HG03139 (cell line): ENCODE measurements at regions not wholly inside any gene's neighbourhood (a gene's known extent, or its start where the extent isn't known, plus 50 kb on each side); places are given as distances from the start of the nearest gene placed in this dataset.

ENCODE experiments used
- ATAC-seq: cut with Tn5 transposase; IDR thresholded peaks from one replicate; pipeline ENCODE4 v1.9.1; 2021; ENCODE audit not compliant: unreplicated experiment

DNA sequence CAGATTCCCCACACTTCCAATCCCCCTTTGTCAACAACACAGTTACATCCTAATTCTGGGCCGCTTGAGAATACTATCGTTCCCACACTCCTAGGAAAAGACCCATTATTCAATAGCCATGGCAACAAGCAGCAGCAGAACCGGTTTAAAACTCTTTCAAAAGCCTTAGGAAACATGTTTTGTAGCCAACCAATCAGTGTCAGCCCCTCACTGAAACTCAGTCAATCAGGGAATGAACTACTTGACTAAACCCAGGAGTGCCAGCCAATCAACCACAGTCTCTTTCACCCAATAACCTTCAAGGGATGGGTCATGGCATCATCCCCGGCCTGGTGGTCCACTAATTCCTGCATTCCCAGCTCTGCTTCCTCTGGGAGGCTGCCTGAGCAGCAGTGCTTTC lies 204.8 kb upstream of the HS6ST1 start:
- ATAC-seq = no peak

DNA sequence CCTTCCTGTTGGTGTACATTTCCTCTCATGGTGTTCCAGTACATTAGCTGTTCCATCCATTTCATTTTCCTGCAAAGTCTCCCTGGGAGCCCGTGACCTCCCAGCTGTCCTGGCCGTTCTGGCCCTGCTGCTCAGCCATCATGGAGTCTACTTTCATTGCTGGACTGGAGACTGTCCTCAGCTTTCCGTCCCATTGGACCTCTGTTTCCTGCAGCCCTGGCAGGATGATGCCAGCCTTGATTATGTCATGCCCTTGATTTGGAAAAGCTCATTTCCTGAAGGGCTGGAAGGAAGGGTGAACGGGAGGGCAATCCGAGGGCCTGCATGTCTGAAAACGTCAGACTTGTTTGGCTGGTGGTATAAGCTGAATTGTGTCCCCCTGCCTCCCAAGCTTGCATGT lies 205.5 kb upstream of the HS6ST1 start:
- ATAC-seq = no peak

DNA sequence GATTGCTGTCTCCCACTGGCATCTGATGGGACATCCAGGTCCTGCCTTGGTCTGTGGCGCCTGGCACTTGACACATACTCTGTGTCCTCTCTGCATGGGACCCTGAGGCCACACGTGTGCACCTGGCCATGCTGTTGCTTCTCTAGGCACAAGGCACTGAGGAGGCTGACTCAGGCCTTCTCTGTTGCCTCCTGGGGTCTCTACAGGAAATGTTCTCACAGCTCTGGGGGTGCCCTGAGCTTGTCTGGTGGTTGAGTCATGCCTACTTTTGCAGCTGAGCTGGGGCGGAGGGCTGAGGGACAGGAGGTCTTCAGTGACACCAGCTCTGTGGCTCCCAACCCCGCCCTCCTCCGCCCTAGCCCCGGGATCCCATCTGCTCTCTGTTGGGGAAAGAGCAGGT lies 207.0 kb upstream of the HS6ST1 start:
- no peak for ATAC-seq

DNA sequence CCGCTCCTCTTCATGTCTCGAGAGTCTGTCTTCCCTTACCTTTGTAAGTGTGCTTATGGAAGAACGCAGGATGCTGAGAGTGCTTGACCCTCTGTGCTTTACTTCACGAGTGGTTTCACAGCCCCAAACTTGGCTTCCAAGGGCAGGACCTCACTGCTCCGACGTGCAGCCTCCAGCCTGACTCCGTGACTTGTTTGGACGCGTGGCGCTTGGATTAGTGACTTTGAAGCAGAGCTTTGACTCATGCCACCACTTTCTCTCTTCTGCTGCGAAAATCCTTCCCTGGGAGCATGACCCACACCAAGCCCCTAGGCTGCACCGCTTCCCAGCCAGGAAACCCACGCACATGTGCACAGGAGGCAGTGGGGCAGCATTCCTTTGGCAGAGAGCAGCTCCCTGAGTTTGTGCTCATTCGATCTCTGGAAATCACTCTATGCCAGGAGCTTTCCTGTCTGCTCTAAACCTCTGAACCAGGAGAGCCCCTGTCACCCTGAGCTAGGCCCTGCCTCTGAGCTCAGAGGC lies 207.8 kb upstream of the HS6ST1 start:
- ATAC-seq = no peak

DNA sequence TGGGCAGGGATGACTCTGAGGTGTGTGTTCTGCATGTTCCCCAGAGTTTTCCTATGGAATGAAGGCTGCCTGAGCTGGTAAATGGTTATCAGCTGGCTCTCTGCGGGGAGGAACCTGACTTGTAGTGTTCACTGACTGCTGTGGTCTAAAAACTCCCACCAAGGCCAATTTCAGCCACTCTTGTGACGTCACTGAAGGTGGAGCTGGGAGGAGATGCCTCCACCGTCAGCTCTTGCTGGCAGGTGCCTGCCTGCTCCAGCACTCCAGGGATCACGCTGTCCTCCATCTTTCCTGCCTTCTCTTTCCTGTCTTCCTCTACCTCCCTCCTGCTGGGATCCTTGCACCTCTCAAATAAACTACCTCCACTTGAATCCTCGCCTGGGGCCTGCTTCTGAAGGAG lies 209.5 kb upstream of the HS6ST1 start:
- no peak for ATAC-seq

DNA sequence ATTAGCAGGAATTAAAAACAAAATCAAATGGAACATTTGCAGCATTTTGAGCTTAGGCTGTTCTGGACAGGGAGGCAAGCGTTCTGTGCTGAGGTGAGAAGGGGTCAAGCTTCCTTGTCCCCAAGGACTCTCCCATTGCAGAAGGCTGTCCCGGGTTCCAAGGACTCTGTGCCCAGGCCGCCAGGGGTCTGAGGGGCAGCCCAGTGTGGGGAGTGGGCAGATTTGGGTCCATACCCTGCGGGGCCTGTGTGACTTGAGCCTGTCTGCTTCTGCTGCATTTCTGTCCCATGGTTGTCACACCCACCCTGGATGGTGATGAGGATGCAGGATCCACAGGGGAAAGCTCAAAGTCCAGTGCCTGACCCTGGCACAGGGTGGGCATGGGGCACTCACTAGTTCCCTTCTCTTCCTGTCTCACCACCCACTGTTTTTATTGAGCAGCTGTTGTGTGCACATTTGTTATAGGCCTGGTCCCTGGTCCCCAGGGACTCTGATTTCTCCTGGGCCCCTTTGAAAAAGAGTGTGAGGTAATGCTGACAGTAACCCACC lies 211.4 kb upstream of the HS6ST1 start:
- no peak for ATAC-seq

DNA sequence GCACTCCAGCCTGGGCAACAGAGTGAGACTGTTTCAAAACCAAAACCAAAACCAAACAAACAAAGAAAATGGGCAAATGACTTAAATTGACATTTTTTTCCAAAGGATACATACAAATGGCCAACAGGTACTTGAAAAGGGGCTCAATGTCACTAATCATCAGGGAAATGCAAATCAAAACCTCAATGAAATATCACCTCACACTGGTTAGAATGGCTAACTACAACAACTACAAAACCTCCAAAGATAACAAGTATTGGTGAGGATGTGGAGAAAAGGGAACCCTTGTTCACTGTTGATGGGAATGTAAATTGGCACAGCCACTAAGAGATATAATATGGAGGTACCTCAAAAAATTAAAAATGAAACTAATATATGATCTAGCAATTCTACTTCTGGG lies 213.2 kb upstream of the HS6ST1 start:
- ATAC-seq = no peak

DNA sequence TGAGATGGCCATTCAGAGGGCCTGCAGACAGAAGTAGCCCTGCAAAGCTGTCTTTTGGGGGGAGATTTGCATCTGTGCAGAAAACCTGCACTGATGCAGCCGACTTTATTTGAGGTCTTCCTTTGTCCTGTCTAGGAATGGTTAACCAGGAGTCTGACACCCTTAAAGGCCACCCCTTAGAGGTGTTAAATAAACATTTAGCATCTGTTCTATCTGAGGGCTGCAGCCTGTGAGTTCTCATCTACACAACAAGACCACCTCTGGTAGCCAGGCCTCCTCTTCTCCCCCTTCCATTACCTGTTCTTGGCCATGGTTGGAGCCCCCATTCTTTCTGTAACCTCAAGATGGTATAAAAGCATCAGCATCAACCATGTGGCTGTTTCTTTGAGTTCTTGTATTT lies 214.4 kb upstream of the HS6ST1 start:
- ATAC-seq = no peak

DNA sequence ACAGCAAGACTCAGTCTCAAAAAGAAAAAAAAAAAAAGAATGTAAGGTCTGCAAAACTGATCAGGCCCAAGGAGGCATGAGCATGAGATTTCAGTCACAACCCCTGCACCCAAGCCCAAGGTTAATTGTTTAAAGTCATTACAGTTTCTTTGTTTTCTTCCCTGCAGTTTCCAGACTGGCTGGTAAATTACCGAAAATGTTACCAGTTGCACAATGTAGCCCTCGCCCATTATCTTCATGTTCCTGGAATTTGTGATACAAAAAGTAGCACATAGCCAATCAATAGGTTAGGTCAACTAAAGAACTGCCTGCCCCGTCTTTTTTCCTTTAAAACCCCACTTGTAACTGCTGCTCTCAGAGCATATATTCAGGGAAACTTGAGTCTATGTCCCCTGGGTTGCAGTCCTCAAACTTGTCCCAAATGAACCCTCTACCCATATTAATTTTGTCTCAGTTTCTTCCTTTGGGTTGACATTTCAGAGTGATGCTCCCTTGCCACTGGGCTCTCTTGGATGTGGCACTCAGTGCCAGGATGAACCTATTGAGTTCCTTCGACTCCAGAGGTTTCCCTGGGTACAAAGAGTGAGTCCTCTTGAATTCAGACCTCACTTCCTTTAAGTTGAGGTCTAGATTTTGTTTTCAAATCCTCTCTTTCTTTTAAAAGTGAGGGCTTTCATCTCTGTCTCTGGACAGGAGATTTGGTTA lies 216.2 kb upstream of the HS6ST1 start:
- ATAC-seq = no peak

DNA sequence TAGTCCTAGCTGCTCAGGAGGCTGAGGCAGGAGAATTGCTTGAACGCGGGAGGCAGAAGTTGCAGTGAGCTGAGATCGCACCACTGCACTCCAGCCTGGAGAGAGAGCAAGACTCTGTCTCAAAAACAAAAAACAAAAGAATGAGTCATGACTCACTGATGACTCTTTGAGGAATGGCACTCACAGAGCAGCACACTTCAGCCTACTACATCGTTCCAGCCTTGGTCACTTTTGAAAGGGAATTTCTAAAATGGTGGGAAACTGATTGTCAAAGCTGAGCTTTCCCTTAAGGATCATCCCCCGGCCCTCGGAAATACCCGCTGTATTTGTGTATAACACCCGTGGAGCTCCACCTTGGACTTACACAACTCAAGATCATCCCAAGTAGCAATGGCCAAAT lies 217.3 kb upstream of the HS6ST1 start:
- ATAC-seq = no peak

DNA sequence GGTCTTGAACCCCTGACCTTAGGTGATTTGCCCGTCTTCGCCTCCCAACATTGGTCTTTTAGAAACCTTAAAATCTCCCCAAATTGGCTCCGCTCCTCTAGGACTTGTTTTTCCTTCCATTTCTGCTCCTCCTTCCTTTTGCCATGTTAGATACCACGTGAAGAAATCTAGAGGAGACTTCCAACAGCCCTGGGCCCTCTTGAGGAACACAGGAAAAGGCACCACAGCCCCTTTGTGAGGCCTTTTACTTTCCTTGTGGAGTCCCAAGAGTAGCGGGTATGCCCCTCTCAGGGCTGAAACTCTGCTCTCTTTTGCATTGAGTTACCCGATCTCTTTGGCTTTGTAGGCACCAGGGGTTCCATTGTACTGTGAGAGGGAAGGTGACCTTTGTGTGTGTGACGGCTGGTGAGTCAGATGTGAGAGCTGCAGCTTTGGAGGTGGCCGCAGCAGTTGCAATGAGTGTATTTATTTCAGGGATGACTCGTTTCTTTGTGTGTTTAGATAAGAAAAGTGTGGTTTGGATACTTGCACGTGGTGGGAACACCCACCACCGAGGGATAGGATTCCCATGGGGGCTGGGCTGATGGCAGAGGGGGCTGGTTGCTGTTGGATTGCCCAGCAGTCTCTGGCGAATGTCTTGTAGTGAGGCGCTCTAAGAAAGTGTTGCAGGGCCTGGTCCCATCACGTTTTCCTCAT lies 218.4 kb upstream of the HS6ST1 start:
- no peak for ATAC-seq

DNA sequence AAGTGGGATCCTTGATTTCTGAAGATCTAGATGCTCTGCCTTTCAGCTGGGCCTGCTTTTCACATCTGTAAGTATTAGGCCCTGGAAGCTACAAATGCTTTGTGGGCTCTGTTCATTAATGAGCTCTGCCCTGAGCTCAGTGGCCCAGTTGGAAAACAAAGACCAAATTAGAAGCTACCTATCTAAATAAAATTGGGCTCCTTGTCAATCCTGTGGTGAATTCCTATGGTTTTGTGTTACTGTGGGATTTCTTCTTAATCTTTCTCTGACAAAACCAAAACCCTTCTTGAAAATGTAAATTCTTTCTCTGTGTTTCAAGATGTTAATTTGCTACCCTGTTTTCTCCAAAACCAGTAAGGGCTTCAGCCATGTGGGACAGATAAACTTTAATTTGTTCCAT lies 219.0 kb upstream of the HS6ST1 start:
- ATAC-seq = no peak

DNA sequence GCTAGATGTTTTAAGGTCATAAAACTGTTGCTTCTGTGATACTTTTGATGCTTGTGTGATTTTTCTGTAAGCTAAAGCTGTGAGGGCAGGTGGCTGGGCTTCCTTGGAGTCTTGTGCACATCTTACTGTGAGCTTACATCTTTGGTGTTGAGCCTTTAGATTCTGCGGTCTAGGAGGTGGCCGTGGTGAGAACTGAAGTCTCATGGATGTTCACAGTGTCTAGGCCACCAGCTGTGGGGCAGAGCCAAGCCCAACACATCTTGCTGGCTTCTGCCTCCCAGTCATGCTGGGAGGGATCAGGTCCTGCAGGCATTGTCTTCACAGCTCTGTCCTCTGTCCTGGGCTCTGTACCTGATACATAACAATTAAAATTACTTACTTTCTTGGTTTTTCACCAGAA lies 219.7 kb upstream of the HS6ST1 start:
- ATAC-seq = no peak

DNA sequence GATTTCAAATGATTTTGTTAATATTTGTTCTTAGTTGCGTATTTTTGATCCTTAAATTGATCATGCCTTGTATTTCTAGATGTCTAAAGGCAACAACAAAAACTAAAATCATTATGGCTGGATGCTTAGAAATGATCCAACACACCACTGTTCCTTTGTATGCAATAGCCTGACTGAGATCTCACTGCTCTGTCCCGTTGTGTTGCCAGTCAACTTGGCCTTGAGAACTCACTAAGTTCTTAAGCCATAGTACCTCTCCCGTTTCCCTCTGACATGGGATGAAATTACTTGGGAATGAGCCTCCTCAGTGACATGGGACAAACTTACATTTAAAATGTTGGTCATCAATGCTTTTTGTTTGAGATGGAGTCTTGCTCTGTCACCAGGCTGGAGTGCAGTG lies 222.0 kb upstream of the HS6ST1 start:
- ATAC-seq = no peak

DNA sequence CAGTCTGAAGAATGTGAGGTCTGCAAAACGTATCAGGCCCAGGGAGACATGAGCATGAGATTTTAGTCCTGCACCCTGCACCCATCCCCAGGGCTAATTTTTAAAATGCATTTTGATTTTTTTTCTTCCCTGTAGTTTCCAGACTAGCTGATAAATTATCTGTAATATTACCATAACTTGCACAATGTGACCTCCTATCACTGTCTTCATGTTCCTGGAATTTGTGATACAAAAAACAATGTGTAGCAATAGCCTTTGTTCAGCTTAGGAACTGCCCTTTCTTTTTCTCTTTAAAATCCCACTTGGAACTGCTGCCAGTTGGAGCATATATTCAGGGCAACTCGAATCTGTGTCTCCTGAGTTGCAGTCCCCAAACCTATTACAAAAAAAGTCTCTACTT lies 222.8 kb upstream of the HS6ST1 start:
- ATAC-seq = no peak

DNA sequence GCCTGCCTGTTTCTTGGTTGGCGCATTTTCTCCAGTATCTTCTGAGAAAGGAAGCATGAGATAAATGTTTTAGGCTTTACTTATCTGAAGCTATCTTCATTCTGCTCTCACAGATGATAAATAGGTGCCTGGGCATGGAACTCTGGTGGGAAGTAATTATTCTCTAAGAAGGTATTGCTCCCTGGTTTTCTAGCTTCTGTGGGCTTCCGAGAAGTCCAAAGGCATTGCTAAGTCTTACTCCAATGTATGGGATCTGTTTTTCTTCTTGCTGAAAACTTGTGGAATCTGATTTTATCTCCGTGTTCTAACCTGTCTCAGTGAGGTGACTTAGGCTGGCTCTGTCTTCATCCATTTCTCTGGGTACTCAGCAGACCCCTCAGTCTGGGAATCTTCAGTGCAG lies 224.4 kb upstream of the HS6ST1 start:
- ATAC-seq = no peak

DNA sequence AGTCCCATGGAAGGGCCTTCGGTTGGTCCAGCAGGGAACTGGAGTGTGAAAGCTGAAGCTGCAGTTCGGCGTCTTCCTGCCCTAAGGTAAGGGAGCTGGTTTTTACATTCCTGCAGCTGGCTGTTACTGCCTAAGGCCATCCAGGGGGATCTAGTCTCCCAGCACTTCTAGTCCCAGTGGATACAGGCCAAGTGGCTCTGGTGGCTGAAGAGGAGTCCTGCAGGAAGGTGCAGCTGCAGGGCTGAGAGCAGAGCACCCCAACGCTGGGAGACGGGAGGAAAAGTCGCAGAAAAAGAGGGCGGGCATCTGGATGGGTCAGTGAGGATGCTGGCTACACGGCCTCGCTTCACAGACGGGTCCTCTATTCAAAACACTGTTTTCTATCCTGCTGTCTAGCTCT lies 225.0 kb upstream of the HS6ST1 start:
- ATAC-seq = no peak

DNA sequence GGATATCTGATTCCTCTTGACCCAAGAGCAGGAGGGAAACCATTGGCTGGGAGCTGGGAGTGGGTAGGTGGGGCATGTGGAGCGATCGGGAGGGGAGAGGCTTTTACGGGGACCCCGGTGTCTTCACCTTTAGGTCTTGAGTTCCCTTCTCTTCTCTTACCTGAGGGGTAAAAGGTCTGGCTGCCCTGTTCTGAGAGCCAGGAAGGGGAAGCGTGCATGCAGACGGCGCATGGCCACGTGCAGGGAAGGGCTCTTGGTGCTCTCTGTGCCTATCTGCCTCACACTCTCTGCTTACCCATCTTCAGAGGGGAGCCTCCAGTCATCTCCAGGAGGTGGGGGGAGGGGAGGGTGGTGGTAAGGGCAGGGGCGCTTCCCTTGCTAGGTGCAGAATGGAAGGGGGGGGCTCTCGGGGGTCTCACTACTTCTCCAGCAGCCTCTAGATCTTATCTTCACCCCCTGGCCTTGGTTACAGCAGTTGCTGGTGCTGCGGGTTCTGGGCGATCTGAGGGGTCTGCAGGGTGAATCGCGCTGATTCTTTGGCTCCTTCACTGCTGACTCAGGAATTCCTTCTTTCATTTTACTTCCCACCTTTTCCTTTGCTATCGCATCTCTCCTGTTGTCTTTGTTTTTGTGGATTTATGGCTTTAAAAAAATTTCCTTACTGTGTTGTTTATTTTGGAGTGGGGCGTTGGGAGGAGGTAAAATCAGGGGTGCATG lies 225.8 kb upstream of the HS6ST1 start:
- ATAC-seq = no peak

DNA sequence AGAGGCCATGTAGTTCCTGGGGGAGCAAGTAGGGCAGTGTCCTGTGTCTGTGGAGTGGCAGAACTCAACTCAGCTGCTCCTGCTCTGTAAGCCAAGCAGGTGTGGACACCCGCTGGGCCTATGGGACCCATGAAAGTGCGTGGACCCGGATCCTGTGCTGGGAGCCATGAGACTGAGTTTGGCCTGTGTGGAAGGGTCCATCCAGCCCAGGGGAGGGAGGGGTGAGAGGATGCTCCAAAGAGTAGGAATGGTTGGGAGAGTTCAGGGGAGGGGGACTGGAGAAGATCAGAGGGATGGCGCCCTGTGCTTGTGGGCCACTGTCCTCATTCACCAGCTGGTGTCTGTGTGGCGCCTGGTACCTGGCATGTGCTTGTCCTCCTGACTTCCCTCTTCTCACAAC lies 226.4 kb upstream of the HS6ST1 start:
- ATAC-seq = no peak

DNA sequence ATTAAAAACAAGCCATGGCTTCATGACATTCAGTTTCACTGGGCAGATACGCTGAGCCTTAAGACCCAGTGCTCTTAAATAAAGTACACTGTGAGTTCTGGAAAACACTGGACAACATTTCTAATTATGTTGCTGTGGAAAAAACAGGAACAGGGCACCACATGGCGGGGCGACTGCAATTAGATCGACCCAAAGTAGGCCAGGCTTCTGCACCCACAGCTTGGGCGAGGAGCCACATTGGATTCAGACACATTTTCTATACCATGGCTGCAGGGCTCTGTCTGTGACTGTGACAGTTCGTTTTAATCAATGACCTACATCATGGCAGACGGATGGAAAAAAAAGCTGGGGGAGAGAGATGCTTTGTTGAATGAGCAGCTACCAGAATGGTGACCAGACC lies 227.2 kb upstream of the HS6ST1 start:
- ATAC-seq = no peak

DNA sequence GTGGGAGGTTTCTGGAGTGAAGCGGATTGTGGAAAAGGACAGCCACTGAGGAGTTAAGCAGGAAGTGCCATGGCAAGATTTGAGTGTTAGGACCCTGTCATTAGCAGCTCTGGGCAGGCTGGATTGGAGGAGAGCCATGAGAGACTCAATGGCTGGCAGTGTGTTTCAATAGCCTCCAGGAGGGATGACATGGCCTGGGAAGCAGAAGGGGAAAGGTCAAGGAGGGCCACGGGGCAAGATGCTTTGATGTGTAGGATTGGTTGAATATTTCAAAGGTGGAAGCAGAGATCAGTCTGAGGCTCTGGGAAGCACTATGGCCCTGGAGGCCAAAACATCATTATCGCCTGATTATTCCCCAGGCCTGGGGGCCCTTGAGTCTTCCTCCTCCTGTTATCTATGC lies 229.0 kb upstream of the HS6ST1 start:
- no peak for ATAC-seq

DNA sequence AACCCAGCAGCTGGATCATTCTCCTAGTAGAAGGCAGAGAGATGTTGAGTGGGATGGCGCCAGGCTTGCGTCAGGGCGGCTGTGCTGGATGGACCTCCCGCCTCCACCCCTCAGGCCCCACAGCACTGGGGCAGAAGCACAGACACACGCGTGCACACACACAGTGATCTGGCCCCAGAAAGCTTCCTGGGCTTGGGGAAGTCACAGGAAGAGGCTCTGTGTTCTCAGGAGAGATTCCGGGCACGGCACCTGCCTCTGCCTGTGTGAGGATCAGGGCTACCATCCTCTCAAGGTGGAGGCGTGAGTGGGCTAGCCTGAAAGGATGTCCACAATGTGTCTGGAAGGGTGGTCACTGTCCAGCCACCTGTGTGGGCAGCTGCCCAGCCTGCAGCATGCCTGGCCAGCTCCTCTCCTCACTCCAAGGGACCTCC lies 229.8 kb upstream of the HS6ST1 start:
- ATAC-seq = no peak
